ENCODE measurements at regions not wholly inside any gene's neighbourhood (a gene's known extent, or its start where the extent isn't known, plus 50 kb on each side); places are given as distances from the start of the nearest gene placed in this dataset.

DNA sequence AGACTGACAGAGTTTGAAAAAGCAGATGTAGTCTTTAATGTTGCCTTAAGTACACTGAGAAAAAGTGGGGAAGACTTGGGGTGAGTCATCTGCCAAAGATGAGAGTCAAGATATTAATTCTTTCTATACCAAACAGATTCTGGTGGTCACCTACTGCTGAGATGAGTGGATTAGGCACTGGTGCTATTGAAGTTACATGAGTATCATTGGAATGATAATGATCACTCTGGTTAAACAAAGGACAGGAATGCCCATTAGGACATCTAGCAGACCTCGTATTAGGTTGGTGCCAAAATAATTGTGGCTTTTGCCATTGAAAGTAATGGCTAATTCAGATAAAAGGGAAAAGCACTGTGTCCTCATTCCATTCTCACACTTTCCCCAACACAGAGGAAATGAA is 1588.9 kb downstream of the KCNT2 start:
- no peaks in the 10 kb centered on the region for H3K36me3 Mint-ChIP-seq (ENCODE audit: low read depth)
- H3K9me3 Mint-ChIP-seq = no peaks in the 10 kb centered on the region
- H3K4me1 Mint-ChIP-seq = no peaks in the 10 kb centered on the region
- H3K27ac Mint-ChIP-seq = no peak overlapping the region
- H3K27me3 Mint-ChIP-seq (ENCODE audit: low read depth, poor library complexity) = no peaks in the 10 kb centered on the region
- TF ChIP-seq, protein P1, sequence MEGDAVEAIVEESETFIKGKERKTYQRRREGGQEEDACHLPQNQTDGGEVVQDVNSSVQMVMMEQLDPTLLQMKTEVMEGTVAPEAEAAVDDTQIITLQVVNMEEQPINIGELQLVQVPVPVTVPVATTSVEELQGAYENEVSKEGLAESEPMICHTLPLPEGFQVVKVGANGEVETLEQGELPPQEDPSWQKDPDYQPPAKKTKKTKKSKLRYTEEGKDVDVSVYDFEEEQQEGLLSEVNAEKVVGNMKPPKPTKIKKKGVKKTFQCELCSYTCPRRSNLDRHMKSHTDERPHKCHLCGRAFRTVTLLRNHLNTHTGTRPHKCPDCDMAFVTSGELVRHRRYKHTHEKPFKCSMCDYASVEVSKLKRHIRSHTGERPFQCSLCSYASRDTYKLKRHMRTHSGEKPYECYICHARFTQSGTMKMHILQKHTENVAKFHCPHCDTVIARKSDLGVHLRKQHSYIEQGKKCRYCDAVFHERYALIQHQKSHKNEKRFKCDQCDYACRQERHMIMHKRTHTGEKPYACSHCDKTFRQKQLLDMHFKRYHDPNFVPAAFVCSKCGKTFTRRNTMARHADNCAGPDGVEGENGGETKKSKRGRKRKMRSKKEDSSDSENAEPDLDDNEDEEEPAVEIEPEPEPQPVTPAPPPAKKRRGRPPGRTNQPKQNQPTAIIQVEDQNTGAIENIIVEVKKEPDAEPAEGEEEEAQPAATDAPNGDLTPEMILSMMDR (IDR thresholded peaks at IDR 0.05) = no peak
- H3K4me3 Mint-ChIP-seq = no peak overlapping the region
- no peak for DNase-seq

DNA sequence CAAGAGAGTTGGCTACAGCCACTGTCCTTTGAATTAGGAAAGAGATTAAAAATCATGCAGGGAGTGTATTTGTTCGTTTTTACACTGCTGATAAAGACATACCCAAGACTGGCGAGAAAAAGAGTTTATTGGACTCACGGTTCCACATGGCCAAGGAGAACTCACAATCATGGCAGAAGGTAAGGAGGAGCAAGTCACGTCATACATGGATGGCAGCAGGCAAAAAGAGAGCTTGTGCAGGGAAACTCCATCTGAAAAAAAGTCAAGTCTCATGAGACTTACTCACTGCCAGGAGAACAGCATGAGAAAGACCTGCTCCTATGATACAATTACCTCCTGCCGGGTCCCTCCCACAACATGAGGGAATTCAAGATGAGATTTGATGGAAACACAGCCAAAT is 1595.2 kb downstream of the KCNT2 start:
- Mint-ChIP-seq H3K36me3 (ENCODE audit: low read depth) (no peaks in the 10 kb centered on the region), H3K9me3 (peaks cover 11% of the 10 kb centered on the region), H3K27ac (no peak overlapping the region), H3K27me3 (ENCODE audit: low read depth, poor library complexity) (no peaks in the 10 kb centered on the region), H3K4me1 (no peaks in the 10 kb centered on the region), H3K4me3 (no peak overlapping the region)
- TF ChIP-seq, protein P1 (IDR thresholded peaks at IDR 0.05) = no peak
- DNase-seq = no peak

DNA sequence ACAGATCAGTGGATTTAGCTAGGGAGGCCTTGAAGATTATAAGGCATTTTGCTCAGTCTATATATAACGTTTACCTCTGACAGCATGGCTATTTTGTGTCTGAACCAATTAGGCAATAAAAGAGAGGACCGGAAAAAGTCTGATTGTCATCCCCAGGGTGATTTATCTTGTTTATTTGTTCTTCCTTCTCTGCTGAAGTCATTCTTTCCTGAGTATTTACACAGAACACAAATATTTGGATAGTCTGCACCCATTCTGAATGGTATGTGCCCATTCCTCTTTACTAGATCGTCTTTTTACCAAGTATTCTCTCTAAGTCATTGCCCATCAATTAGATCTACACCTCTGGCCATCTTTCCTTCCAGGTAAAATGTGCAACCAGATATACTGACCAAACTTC is 1602.9 kb downstream of the KCNT2 start:
- H3K4me3 Mint-ChIP-seq = no peak overlapping the region
- no peaks in the 10 kb centered on the region for H3K4me1 Mint-ChIP-seq
- H3K9me3 Mint-ChIP-seq = no peaks in the 10 kb centered on the region
- no peak overlapping the region for H3K27ac Mint-ChIP-seq
- no peaks in the 10 kb centered on the region for H3K27me3 Mint-ChIP-seq (ENCODE audit: low read depth, poor library complexity)
- H3K36me3 Mint-ChIP-seq (ENCODE audit: low read depth) = no peaks in the 10 kb centered on the region
- TF ChIP-seq, protein P1 (IDR thresholded peaks at IDR 0.05) = no peak
- no peak for DNase-seq

DNA sequence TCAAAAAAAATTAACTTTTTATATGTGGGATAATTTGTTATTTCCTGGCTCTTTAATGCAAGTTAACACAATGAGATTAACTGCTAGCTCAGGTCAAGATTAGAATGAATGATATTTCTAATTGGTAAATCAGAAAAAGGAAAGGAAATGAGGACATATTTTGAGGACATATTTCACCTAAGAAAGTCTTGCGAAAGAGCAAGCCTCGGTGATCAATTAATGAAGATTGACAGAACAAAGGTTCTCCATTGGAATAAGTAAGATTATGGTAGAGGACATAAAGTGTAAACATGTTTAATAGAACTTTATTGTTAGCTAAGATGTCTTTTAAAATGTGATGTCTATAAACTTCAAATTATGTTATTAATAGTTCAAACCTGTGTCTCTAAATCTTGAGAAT is 1617.8 kb downstream of the KCNT2 start:
- TF ChIP-seq, protein P1 (IDR thresholded peaks at IDR 0.05) = no peak
- no peak overlapping the region for H3K4me3 Mint-ChIP-seq
- H3K36me3 Mint-ChIP-seq (ENCODE audit: low read depth) = no peaks in the 10 kb centered on the region
- no peak overlapping the region for H3K27ac Mint-ChIP-seq
- H3K27me3 Mint-ChIP-seq (ENCODE audit: low read depth, poor library complexity) = peaks cover 3% of the 10 kb centered on the region
- no peak for DNase-seq
- no peaks in the 10 kb centered on the region for H3K4me1 Mint-ChIP-seq
- no peaks in the 10 kb centered on the region for H3K9me3 Mint-ChIP-seq

DNA sequence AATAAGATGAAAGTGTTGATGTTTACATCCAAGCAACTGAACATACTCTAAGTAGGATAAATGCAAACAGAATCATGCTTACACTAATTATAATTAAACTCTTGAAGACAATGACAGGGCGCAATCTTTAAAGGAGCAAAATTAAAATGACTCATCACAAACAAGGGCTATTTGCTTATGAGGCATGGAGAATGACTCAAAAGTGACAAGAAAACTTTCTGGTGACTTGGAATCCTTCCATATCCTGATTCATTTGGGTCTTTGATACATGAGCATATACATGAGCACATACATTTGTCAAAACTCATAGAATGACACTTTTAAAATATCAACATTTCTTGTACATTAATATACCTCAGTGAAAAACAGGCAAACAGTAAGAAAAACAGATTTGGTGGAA is 1632.3 kb downstream of the KCNT2 start:
- TF ChIP-seq, protein P1 (IDR thresholded peaks at IDR 0.05) = no peak
- Mint-ChIP-seq H3K27me3 (ENCODE audit: low read depth, poor library complexity) (no peaks in the 10 kb centered on the region), H3K27ac (no peak overlapping the region), H3K9me3 (no peaks in the 10 kb centered on the region), H3K4me1 (no peaks in the 10 kb centered on the region), H3K36me3 (ENCODE audit: low read depth) (no peaks in the 10 kb centered on the region), H3K4me3 (no peak overlapping the region)
- no peak for DNase-seq

DNA sequence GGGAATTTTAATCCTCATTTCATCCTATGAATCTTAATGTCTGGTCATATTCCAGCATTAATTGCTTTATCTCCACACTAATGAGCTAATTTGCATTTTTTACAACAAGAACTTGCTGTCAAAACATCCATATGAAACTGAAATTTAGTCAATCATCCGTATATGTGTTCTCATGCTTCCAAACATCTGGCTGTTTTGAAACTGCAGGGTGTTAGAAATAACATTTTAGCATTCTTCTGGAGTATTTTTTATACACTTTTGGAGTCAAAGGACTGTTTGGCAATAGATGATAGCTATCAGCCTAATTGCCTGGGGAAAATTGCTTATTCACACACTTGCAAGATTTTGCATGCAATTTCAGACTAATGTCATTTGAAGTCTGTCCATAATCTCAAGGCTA is 1639.3 kb downstream of the KCNT2 start:
- Mint-ChIP-seq H3K9me3 (no peaks in the 10 kb centered on the region), H3K27ac (no peak overlapping the region), H3K4me3 (no peak overlapping the region), H3K36me3 (ENCODE audit: low read depth) (no peaks in the 10 kb centered on the region), H3K4me1 (no peaks in the 10 kb centered on the region), H3K27me3 (ENCODE audit: low read depth, poor library complexity) (no peaks in the 10 kb centered on the region)
- no peak for DNase-seq
- TF ChIP-seq, protein P1 (IDR thresholded peaks at IDR 0.05) = no peak
